NCI-H2196 treated with DMSO at 0.1 percent for 48 hours (cell line): ENCODE measurements at regions not wholly inside any gene's neighbourhood (a gene's known extent, or its start where the extent isn't known, plus 50 kb on each side); places are given as distances from the start of the nearest gene placed in this dataset.

Experiments
- DNase-seq: peaks from one replicate; lab custom pipeline; 2025; ENCODE audit not compliant: unreplicated experiment; lab: John Stamatoyannopoulos, UW

- DNase-seq = peak; percentile 3
These were observed 61.5 kb downstream of the TBXT start for GRCh38 chr6:166106076-166106686.

GRCh38 chr6:166105341-166106075 is 62.1 kb downstream of the TBXT start:
- no peak for DNase-seq

- no peak for DNase-seq
These were observed 62.8 kb downstream of the TBXT start for GRCh38 chr6:166104872-166105271.

GRCh38 chr6:166104107-166104506 is 63.5 kb downstream of the TBXT start:
- no peak for DNase-seq

GRCh38 chr6:166101819-166102419 is 65.7 kb downstream of the TBXT start:
- DNase-seq = no peak

GRCh38 chr6:166097914-166098522 is 69.6 kb downstream of the TBXT start:
- no peak for DNase-seq

- DNase-seq = no peak
These were observed 79.8 kb downstream of the TBXT start for GRCh38 chr6:166087852-166088251.

- no peak for DNase-seq
These were observed 80.4 kb downstream of the TBXT start for GRCh38 chr6:166087246-166087645.

- no peak for DNase-seq
These were observed 82.2 kb downstream of the TBXT start for GRCh38 chr6:166085500-166085899.

- no peak for DNase-seq
These were observed 82.7 kb downstream of the TBXT start for GRCh38 chr6:166084951-166085350.

- no peak for DNase-seq
These were observed 87.8 kb downstream of the TBXT start for GRCh38 chr6:166079841-166080240.

GRCh38 chr6:166078294-166078693 is 89.4 kb downstream of the TBXT start:
- DNase-seq = no peak

GRCh38 chr6:166076625-166077024 is 91.0 kb downstream of the TBXT start:
- no peak for DNase-seq

GRCh38 chr6:166075925-166076324 is 91.7 kb downstream of the TBXT start:
- DNase-seq = no peak

- DNase-seq = no peak
These were observed 92.5 kb downstream of the TBXT start for GRCh38 chr6:166075186-166075585.

- DNase-seq = no peak
These were observed 94.6 kb downstream of the TBXT start for GRCh38 chr6:166073082-166073481.

- DNase-seq = no peak
These were observed 98.9 kb downstream of the TBXT start for GRCh38 chr6:166068768-166069167.

GRCh38 chr6:166058064-166058739 is 109.4 kb downstream of the TBXT start:
- DNase-seq = no peak

GRCh38 chr6:166057431-166057830 is 110.2 kb downstream of the TBXT start:
- DNase-seq = no peak

GRCh38 chr6:166056637-166057036 is 111.0 kb downstream of the TBXT start:
- DNase-seq = no peak

- DNase-seq = no peak
These were observed 111.8 kb downstream of the TBXT start for GRCh38 chr6:166055801-166056200.
